ENCODE measurements at regions not wholly inside any gene's neighbourhood (a gene's known extent, or its start where the extent isn't known, plus 50 kb on each side); places are given as distances from the start of the nearest gene placed in this dataset.
"Not testable (repeated sequence)": the region's sequence is repeated elsewhere in the genome, so short reads cannot be mapped to it uniquely, and the experiment has no call there.

DNA sequence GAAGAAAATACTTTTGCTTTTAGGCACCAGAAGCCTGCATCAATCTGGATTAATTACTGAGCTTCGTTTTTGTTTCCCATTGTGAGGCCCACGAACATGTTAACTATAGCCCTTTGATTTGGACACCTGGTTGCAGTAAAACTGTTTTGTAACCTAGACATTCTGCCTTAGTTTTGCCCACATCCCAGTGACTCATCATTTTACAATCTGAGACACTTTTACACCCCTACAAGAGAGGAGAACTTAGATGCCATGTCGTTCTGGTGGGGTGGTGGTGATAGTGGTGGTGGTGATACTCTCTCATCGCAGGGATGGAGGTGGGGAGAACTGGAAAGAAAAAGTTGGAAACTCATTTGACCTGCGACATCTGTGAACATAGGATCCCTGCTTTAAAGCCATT, 1257.2 kb downstream of the ADGRL3 start:
- no peak for ATAC-seq (ENCODE audit: low read depth)
- Mint-ChIP-seq H3K4me3 (no peak overlapping the region), H3K27me3 (no peaks in the 10 kb centered on the region), H3K27ac (no peak overlapping the region), H3K36me3 (no peaks in the 10 kb centered on the region), H3K4me1 (no peaks in the 10 kb centered on the region), H3K9me3 (peaks cover 11% of the 10 kb centered on the region)
- POLR2A ChIA-PET: no interaction called here
- DNase-seq: no peak

DNA sequence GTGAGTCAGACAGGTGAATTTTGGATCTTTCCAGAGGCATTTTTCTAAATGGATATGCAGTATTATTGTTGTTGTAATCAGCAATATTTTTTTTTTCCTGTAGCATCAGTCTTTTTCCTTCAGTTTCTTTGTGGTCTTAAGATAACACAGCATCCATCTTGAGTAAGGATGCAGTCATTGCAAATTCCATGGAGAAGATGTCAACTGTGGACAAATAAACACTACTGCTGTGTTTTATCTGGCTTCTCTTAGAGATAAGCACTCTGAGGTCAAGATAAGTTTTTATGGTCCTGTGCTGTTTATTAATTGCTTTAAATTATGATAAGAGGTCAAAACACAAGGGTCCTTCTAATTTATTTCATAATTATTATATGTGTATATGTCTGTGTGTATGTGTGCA, 1255.7 kb downstream of the ADGRL3 start:
- Mint-ChIP-seq H3K4me3 (no peak overlapping the region), H3K27me3 (no peaks in the 10 kb centered on the region), H3K9me3 (peaks cover 11% of the 10 kb centered on the region), H3K4me1 (no peaks in the 10 kb centered on the region), H3K27ac (no peak overlapping the region), H3K36me3 (no peaks in the 10 kb centered on the region)
- ATAC-seq (ENCODE audit: low read depth) (no peak), DNase-seq (no peak)
- POLR2A ChIA-PET: no interaction called here

DNA sequence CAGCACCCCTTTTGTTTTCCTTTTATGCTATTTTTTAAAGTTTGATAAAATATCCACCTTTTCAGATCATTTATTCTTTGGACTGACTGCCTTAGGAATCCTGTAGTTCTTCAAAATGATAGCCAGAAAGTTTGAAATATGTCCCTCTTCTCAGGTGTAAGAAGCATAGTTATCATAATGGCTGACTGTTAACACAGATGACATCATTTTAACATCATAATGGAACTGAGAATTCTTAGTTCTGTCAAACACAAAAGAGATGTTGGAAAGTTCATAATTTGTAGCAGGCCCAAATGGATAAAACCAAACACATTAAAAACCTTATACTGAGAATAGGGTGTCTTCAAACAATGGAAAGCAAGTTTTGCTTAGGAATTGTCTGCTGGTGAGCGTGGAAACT, 1254.4 kb downstream of the ADGRL3 start:
- Mint-ChIP-seq H3K9me3 (peaks cover 4% of the 10 kb centered on the region), H3K27ac (no peak overlapping the region), H3K4me3 (no peak overlapping the region), H3K4me1 (no peaks in the 10 kb centered on the region), H3K27me3 (no peaks in the 10 kb centered on the region), H3K36me3 (no peaks in the 10 kb centered on the region)
- DNase-seq: no peak
- POLR2A ChIA-PET: no interaction called here
- no peak for ATAC-seq (ENCODE audit: low read depth)

DNA sequence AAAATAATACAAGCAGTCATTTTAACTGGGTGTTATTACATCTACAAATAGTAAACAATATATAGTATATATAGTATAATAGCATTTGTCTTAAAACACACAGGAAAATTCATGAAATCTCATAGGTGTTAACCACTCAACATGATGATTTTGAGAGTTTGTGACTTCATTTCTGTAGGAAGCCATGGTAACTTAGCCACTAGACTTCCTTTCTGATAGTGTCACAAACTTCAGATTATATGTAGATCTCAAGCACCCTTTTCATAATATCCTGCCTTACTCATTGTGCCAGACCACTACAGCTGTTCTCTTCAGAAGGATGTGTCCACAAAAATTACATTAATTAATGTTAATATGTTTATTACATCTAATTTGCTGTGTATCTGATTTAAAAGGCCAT, 1250.6 kb downstream of the ADGRL3 start:
- no peaks in the 10 kb centered on the region for H3K36me3 Mint-ChIP-seq
- no peak overlapping the region for H3K4me3 Mint-ChIP-seq
- no peaks in the 10 kb centered on the region for H3K27me3 Mint-ChIP-seq
- ATAC-seq (ENCODE audit: low read depth) (no peak), DNase-seq (no peak)
- POLR2A ChIA-PET: no interaction called here
- peaks cover 1% of the 10 kb centered on the region for H3K9me3 Mint-ChIP-seq
- no peaks in the 10 kb centered on the region for H3K4me1 Mint-ChIP-seq
- no peak overlapping the region for H3K27ac Mint-ChIP-seq

DNA sequence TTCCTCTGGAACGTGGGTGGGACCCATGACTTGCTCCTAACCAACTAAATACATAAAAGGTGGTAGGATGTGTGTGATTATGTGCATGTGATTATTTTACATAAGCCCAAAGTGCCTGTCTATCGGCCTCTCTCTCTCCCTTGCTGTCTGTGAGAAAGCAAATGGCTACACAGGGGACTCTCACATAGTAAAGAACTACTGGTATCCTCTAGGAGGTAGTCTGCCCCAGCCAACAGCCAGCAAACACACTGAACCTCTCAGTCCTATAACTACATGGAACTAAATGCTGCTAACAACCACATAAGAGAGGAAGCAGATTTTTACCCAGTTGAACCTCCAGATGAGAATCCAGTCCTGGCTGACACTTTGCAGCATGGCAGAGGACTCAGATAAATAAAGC, 1249.4 kb downstream of the ADGRL3 start:
- H3K4me1 Mint-ChIP-seq: no peaks in the 10 kb centered on the region
- H3K27ac Mint-ChIP-seq: no peak overlapping the region
- no peak for ATAC-seq (ENCODE audit: low read depth)

DNA sequence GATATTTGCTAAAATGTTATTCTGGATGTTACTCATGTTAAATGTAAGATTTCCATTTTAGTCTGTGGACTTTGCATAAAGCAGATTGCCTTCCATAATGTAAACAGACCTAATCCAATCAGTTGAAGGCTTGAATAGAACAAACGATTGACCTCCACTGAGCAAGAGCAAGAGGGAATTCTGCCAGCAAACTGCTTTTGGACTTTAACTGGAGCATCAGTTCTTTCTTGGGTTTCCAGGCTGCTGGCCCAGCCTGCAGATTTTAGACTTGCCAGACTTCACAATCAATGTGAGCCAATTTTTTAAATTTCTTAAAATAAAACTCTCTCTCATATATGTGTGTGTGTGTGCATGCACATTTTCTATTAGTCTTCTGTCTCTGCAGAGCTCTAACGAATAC, 1248.8 kb downstream of the ADGRL3 start:
- no peaks in the 10 kb centered on the region for H3K4me1 Mint-ChIP-seq
- no peak overlapping the region for H3K4me3 Mint-ChIP-seq
- H3K36me3 Mint-ChIP-seq: no peaks in the 10 kb centered on the region
- no peaks in the 10 kb centered on the region for H3K27me3 Mint-ChIP-seq
- ATAC-seq (ENCODE audit: low read depth): no peak
- peaks cover 1% of the 10 kb centered on the region for H3K9me3 Mint-ChIP-seq
- DNase-seq: no peak
- POLR2A ChIA-PET: no interaction called here
- H3K27ac Mint-ChIP-seq: no peak overlapping the region

More for the DNA sequence above, 1249.4 kb downstream of the ADGRL3 start:
- H3K36me3 Mint-ChIP-seq: no peaks in the 10 kb centered on the region
- peaks cover 1% of the 10 kb centered on the region for H3K9me3 Mint-ChIP-seq
- no peak overlapping the region for H3K4me3 Mint-ChIP-seq
- POLR2A ChIA-PET: no interaction called here
- no peak for DNase-seq
- no peaks in the 10 kb centered on the region for H3K27me3 Mint-ChIP-seq

DNA sequence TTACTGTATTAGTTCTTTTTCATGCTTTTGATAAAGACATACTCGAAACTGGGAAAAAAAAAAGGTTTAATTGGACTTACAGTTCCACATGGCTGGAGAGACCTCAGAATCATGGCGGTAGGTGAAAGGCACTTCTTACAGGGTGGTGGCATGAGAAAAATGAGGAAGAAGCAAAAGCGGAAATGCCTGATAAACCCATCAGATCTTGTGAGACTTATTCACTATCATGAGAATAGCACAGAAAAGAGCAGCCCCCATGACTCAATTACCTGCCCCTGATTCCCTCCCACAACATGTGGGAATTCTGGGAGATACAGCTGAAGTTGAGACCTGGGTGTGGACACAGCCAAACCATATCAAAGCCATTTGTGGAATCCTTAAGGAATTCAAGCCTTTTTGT, 1238.9 kb downstream of the ADGRL3 start:
- DNase-seq: no peak
- no peak overlapping the region for H3K27ac Mint-ChIP-seq
- POLR2A ChIA-PET: no interaction called here
- no peak for ATAC-seq (ENCODE audit: low read depth)
- peaks cover 7% of the 10 kb centered on the region for H3K9me3 Mint-ChIP-seq
- no peaks in the 10 kb centered on the region for H3K27me3 Mint-ChIP-seq
- no peaks in the 10 kb centered on the region for H3K4me1 Mint-ChIP-seq
- no peak overlapping the region for H3K4me3 Mint-ChIP-seq
- no peaks in the 10 kb centered on the region for H3K36me3 Mint-ChIP-seq

DNA sequence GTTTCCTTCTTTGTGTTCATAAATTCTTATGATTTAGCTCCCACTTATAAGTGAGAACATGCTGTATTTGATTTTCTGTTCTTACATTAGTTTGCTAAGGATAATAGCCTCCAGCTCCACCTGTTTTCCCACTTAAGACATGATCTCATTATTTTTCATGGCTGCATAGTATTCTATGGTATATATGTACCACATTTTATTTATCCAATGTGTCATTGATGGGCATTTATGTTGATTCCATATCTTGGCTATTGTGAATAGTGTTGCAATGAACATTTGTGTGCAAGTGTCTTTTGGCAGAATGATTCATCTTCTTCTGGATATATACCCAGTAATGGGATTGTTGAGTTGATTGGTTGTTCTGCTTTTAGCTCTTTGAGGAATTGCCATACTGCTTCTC, 1234.8 kb downstream of the ADGRL3 start:
- H3K36me3 Mint-ChIP-seq: no peaks in the 10 kb centered on the region
- H3K9me3 Mint-ChIP-seq: peaks cover 6% of the 10 kb centered on the region
- POLR2A ChIA-PET: no interaction called here
- no peak overlapping the region for H3K27ac Mint-ChIP-seq
- DNase-seq (no peak), ATAC-seq (ENCODE audit: low read depth) (no peak)
- no peaks in the 10 kb centered on the region for H3K4me1 Mint-ChIP-seq
- no peak overlapping the region for H3K4me3 Mint-ChIP-seq
- no peaks in the 10 kb centered on the region for H3K27me3 Mint-ChIP-seq

DNA sequence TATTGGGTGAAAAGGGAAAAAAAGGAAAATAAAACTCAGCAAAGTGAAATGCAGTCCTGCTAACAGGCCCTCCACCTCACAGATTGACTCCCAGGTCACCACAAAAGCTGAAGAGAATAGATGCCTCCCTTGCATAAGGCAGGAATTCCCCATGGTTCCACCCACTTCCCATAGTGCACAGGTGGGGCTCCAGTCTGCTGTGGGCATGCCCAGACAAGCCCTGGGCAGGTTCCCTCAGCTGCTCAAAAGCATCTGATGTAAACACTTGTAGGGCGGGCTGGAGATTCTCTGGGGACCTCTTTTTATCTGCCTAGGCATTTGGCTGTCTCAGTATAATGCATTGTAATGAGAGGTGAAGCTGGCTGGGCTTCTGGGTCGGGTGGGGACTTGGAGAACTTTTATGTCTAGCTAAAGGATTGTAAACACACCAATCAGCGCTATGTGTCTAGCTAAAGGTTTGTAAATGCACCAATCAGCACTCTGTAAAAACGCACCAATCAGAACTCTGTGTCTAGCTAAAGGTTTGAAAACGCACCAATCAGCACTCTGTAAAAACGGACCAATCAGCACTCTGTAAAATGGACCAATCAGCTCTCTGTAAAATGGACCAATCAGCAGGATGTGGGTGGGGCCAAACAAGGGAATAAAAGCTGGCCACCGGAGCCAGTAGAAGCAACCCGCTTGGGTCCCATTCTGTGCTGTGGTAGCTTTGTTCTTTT, 1231.5 kb downstream of the ADGRL3 start:
- H3K4me3 Mint-ChIP-seq; H3K9me3 Mint-ChIP-seq; DNase-seq; H3K27me3 Mint-ChIP-seq; H3K4me1 Mint-ChIP-seq; POLR2A ChIA-PET; H3K27ac Mint-ChIP-seq; H3K36me3 Mint-ChIP-seq; ATAC-seq (ENCODE audit: low read depth): not testable (repeated sequence)

DNA sequence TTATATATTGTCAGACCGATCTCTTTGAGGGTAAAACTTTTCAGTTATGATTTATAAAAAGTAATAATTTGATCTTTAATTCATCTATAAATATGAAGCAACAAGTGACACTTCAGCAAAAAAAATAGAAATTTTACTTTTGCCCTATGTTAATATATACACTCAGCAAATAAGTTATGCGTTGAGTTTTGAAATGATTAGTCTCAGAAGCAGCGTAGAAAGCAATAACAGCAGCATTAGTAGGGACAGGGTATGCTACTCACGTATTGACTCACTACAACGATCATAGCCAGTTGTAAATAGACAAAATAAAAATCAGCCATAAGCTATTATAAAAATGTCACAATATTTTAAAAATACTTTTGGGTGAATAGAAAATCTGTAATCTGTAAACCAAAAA, 1229.2 kb downstream of the ADGRL3 start:
- DNase-seq (no peak), ATAC-seq (ENCODE audit: low read depth) (no peak)
- peaks cover 4% of the 10 kb centered on the region for H3K9me3 Mint-ChIP-seq
- H3K4me3 Mint-ChIP-seq: no peak overlapping the region
- POLR2A ChIA-PET: no interaction called here
- no peak overlapping the region for H3K27ac Mint-ChIP-seq
- H3K4me1 Mint-ChIP-seq: no peaks in the 10 kb centered on the region
- H3K36me3 Mint-ChIP-seq: no peaks in the 10 kb centered on the region
- no peaks in the 10 kb centered on the region for H3K27me3 Mint-ChIP-seq

DNA sequence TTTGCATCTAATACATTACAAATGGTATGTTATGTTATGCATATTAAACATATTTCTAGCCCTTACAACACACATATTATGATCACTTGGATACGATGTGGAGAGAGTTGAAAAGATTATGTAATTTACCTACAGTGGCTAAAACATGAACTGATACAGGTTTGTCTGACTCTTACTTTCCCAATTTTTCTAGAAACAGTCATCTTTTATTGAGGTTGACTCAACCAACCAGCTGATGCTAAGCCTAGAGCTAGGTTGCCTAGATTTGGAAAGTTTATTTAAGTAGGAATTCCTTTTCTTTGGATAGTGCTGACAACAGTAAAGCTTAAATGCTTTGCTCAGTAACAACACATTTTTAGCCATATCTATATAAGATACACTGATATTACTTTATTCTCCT, 1215.1 kb downstream of the ADGRL3 start:
- Mint-ChIP-seq H3K27ac (no peak overlapping the region), H3K9me3 (peaks cover 4% of the 10 kb centered on the region), H3K27me3 (no peaks in the 10 kb centered on the region), H3K36me3 (no peaks in the 10 kb centered on the region), H3K4me1 (no peaks in the 10 kb centered on the region), H3K4me3 (no peak overlapping the region)
- POLR2A ChIA-PET: no interaction called here
- ATAC-seq (ENCODE audit: low read depth) (no peak), DNase-seq (no peak)

DNA sequence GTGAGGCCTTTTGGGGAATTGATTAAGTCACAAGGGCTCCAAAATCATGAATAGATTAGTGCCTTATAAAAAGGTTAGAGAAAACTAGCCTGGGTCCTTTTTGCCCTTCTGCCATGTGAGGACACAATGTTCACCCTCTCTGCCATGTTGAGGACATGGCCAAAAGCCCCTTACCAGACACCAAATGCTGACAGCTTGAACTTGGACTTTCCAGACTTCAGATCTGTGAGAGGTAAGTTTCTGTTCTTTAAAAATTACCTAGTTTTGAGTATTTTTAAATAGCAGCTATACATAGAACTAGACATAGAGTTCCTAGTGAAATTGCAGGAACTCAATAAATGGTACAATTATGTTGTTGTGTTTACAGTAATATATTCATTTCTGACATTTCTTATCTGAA, 1214.4 kb downstream of the ADGRL3 start:
- Mint-ChIP-seq H3K9me3 (peaks cover 2% of the 10 kb centered on the region), H3K4me1 (no peaks in the 10 kb centered on the region), H3K27ac (no peak overlapping the region), H3K4me3 (no peak overlapping the region), H3K27me3 (no peaks in the 10 kb centered on the region), H3K36me3 (no peaks in the 10 kb centered on the region)
- ATAC-seq (ENCODE audit: low read depth) (no peak), DNase-seq (no peak)
- POLR2A ChIA-PET: no interaction called here

DNA sequence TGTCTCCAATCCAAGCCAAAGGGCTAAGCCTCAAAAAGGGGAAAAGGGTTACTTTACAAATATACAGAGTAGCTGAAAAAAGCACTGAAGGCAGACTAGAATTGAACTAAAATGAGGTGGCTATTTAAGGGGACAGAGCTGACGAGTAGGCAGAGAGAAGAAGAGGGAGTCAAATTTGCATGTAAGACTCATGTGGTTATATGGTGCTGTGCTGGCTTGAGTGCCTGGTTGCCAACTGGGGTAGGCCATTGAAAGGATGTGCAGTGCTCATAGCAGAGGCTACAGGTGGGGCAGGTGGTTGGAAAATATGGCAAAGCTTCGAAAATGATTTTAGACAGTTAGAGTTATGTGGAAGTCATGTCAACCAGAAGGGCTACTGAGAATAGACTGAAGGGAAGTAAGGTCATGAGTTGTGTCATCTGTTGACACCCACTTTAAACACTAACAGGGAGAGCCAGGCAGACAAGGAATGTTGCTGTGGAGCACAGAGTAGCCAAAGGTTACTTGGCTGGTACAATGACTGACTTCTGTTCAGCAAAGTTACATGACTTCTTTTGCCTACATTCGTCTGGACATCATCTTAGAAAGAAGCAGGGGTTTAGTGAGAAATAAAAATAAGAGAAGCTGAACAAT, 1210.4 kb downstream of the ADGRL3 start:
- POLR2A ChIA-PET: no interaction called here
- DNase-seq (no peak), ATAC-seq (ENCODE audit: low read depth) (no peak)
- no peak overlapping the region for H3K27ac Mint-ChIP-seq
- peaks cover 3% of the 10 kb centered on the region for H3K9me3 Mint-ChIP-seq
- no peaks in the 10 kb centered on the region for H3K27me3 Mint-ChIP-seq
- no peaks in the 10 kb centered on the region for H3K36me3 Mint-ChIP-seq
- no peak overlapping the region for H3K4me3 Mint-ChIP-seq
- H3K4me1 Mint-ChIP-seq: no peaks in the 10 kb centered on the region

DNA sequence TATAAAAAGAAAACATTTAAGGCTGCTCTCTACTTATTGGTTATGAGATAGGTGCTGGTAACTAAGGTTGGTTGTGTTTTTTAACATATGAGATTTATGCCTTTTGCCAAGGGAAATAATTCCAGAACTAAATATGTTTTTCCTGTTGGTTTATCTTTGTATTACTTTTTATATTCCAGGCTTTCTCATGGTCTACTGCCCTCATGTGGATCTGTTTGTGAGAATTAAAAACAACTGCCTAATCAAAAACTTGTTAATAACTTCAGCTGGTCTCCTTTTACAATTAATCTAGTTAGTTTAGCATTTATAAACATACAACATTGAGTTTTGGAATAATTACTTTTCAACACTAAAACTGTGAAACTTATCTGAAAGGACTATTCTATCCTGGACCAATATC, 1208.3 kb downstream of the ADGRL3 start:
- no peaks in the 10 kb centered on the region for H3K27me3 Mint-ChIP-seq
- no peaks in the 10 kb centered on the region for H3K36me3 Mint-ChIP-seq
- ATAC-seq (ENCODE audit: low read depth) (no peak), DNase-seq (no peak)
- no peaks in the 10 kb centered on the region for H3K4me1 Mint-ChIP-seq
- no peak overlapping the region for H3K27ac Mint-ChIP-seq
- H3K4me3 Mint-ChIP-seq: no peak overlapping the region
- peaks cover 6% of the 10 kb centered on the region for H3K9me3 Mint-ChIP-seq
- POLR2A ChIA-PET: no interaction called here

Data from activated naive CD8-positive, alpha-beta T cell treated with anti-CD3 and anti-CD28 coated beads, Interleukin-2, amount 10 ng/mL, durations not matched to agents 7 days and 5 days (primary cell).